H1 (cell line): ENCODE measurements at regions not wholly inside any gene's neighbourhood (a gene's known extent, or its start where the extent isn't known, plus 50 kb on each side); places are given as distances from the start of the nearest gene placed in this dataset.

Experiments used
- CTCF ChIA-PET: fragments of 300-600 bp; sonication (Branson Sonifier 250); formaldehyde crosslinking; loops from one replicate; lab custom pipeline; 2021; ENCODE audit not compliant: partially characterized antibody; lab: Charles Lee
- POLR2A ChIA-PET: fragments of 300-600 bp; sonication (Branson Sonifier 250); formaldehyde crosslinking; loops from one replicate; lab custom pipeline; 2021; ENCODE audit warnings: inconsistent platforms; ENCODE audit not compliant: partially characterized antibody; lab: Charles Lee
- DNase-seq, 2 experiments: peaks; one replicate each; pipeline versions ENCODE4 v3.0.0 to v3.0.0-alpha.2; 2010 to 2022; ENCODE audit warnings: low spot score in 2 of 2, low read depth in 1 of 2, mixed read lengths in 1 of 2
- FAIRE-seq: peaks from 2 replicates; lab custom pipeline; 2011; peaks lifted over from hg19 to GRCh38; lab: Jason Lieb, UNC
- H2AFZ ChIP-seq: 2 replicates; pipeline ENCODE4 v1.8.1; 2012; ENCODE audit warnings: low read length, inconsistent platforms
- H2AK5ac ChIP-seq: 2 replicates; pipeline ENCODE4 v1.6.1; 2013; ENCODE audit warnings: low read depth, low read length
- H2BK120ac ChIP-seq: replicated peaks from 2 replicates; pipeline ENCODE3; 2013; ENCODE audit warnings: low read depth, low read length, inconsistent platforms
- H2BK12ac ChIP-seq: 2 replicates; pipeline ENCODE4 v1.6.1; 2013; ENCODE audit warnings: low read depth, low read length
- H2BK15ac ChIP-seq: 2 replicates; pipeline ENCODE4 v1.6.1; 2013; ENCODE audit warnings: low read length
- H2BK20ac ChIP-seq: 2 replicates; pipeline ENCODE4 v1.6.1; 2013; ENCODE audit warnings: low read length
- H2BK5ac ChIP-seq: 2 replicates; pipeline ENCODE4 v1.6.1; 2013; ENCODE audit warnings: low read depth, low read length
- H3K14ac ChIP-seq: 2 replicates; pipeline ENCODE4 v1.6.1; 2013; ENCODE audit warnings: inconsistent platforms; ENCODE audit not compliant: insufficient read length
- H3K18ac ChIP-seq: 2 replicates; pipeline ENCODE4 v1.6.1; 2013; ENCODE audit warnings: low read length; ENCODE audit errors: extremely low read depth
- H3K23ac ChIP-seq: 2 replicates; pipeline ENCODE4 v1.6.1; 2013; ENCODE audit warnings: inconsistent platforms; ENCODE audit not compliant: insufficient read length
- H3K23me2 ChIP-seq: 2 replicates; pipeline ENCODE4 v1.6.1; 2013; ENCODE audit warnings: low read depth, low read length
- H3K27ac ChIP-seq: 2 replicates; pipeline ENCODE4 v1.6.1; 2011; ENCODE audit warnings: low read depth, low read length, inconsistent platforms
- H3K27me3 ChIP-seq, 4 experiments: replicated peaks in 1 of 4; 1 replicate in 1 of 4; 2 replicates in 3 of 4; pipeline versions ENCODE4 v1.6.1 to v1.8.1; 2011 to 2013; ENCODE audit warnings: low read length in 3 of 4, mild to moderate bottlenecking in 3 of 4, inconsistent platforms in 2 of 4, mixed read lengths in 2 of 4, moderate library complexity in 1 of 4; ENCODE audit not compliant: control insufficient read depth in 3 of 4, insufficient read depth in 3 of 4; ENCODE audit errors: extremely low read depth in 1 of 4
- H3K36me3 ChIP-seq, 4 experiments: 2 replicates each; pipeline versions ENCODE4 v1.6.1 to v1.8.1; 2011 to 2013; ENCODE audit warnings: mild to moderate bottlenecking in 4 of 4, low read length in 3 of 4, moderate library complexity in 2 of 4, control low read depth in 1 of 4, inconsistent platforms in 1 of 4; ENCODE audit not compliant: insufficient read depth in 4 of 4, control insufficient read depth in 2 of 4
- H3K4ac ChIP-seq: replicated peaks from 2 replicates; pipeline ENCODE3; 2013; ENCODE audit warnings: low read length, low read depth, mixed read lengths, inconsistent platforms; ENCODE audit not compliant: insufficient read length
- H3K4me1 ChIP-seq, 4 experiments: replicated peaks in 1 of 4; 1 replicate in 1 of 4; 2 replicates in 3 of 4; pipeline versions ENCODE4 v1.6.1 to v1.8.1; 2011 to 2013; ENCODE audit warnings: low read length in 3 of 4, inconsistent platforms in 2 of 4, mixed read lengths in 1 of 4; ENCODE audit not compliant: insufficient read depth in 4 of 4, control insufficient read depth in 3 of 4
- H3K4me2 ChIP-seq, 2 experiments: 2 replicates each; pipeline versions ENCODE4 v1.6.1 to v1.8.1; 2011 to 2013; ENCODE audit warnings: low read depth in 2 of 2, low read length in 2 of 2, control low read depth in 1 of 2, inconsistent platforms in 1 of 2, mild to moderate bottlenecking in 1 of 2; ENCODE audit not compliant: insufficient read depth in 1 of 2
- H3K4me3 ChIP-seq, 4 experiments: fragments of 200-600, 300-600 bp in 1 of 4; sonication (generic), shearing (Covaris generic), sonication (Bioruptor Twin) in 1 of 4; 2 replicates each; pipeline versions ENCODE4 v1.5.1 to v1.8.1; 2011 to 2016; ENCODE audit warnings: low read length in 4 of 4, low read depth in 3 of 4, control low read depth in 2 of 4, inconsistent platforms in 2 of 4, mild to moderate bottlenecking in 2 of 4, mixed read lengths in 1 of 4, moderate library complexity in 1 of 4; ENCODE audit not compliant: insufficient read depth in 2 of 4; ENCODE audit errors: extremely low read depth in 1 of 4
- H3K56ac ChIP-seq: replicated peaks from 2 replicates; pipeline ENCODE3; 2013; ENCODE audit warnings: low read depth, mild to moderate bottlenecking, mixed read lengths, low read length, inconsistent platforms; ENCODE audit not compliant: insufficient read length
- H3K79me1 ChIP-seq: 2 replicates; pipeline ENCODE4 v1.6.1; 2013; ENCODE audit warnings: low read depth, low read length, control low read depth
- H3K79me2 ChIP-seq, 2 experiments: 2 replicates each; pipeline versions ENCODE4 v1.6.1 to v1.8.1; 2012 to 2013; ENCODE audit warnings: low read length in 2 of 2, mild to moderate bottlenecking in 2 of 2, inconsistent platforms in 1 of 2; ENCODE audit not compliant: insufficient read depth in 2 of 2, control insufficient read depth in 1 of 2
- H3K9ac ChIP-seq, 4 experiments: replicated peaks in 1 of 4; 1 replicate in 1 of 4; 2 replicates in 3 of 4; pipeline versions ENCODE4 v1.6.1 to v1.8.1; 2011 to 2013; ENCODE audit warnings: low read depth in 3 of 4, low read length in 3 of 4, control low read depth in 2 of 4, mild to moderate bottlenecking in 2 of 4, moderate library complexity in 2 of 4, inconsistent platforms in 1 of 4; ENCODE audit errors: extremely low read depth in 1 of 4
- H3K9me3 ChIP-seq, 2 experiments: 2 replicates each; pipeline versions ENCODE4 v1.6.1 to v1.8.1; 2012 to 2013; ENCODE audit warnings: mild to moderate bottlenecking in 2 of 2, moderate library complexity in 2 of 2, control low read depth in 1 of 2, inconsistent platforms in 1 of 2, low read depth in 1 of 2, low read length in 1 of 2, mixed read lengths in 1 of 2; ENCODE audit not compliant: insufficient read depth in 2 of 2
- H4K20me1 ChIP-seq, 2 experiments: replicated peaks in 1 of 2; 2 replicates each; pipeline versions ENCODE3 to v1.8.1; 2011 to 2013; ENCODE audit warnings: inconsistent platforms in 2 of 2, low read length in 2 of 2, mild to moderate bottlenecking in 1 of 2; ENCODE audit not compliant: insufficient read depth in 2 of 2, control insufficient read depth in 1 of 2
- H4K5ac ChIP-seq: 2 replicates; pipeline ENCODE4 v1.6.1; 2013; ENCODE audit warnings: low read length, low read depth, mixed read lengths, inconsistent platforms; ENCODE audit not compliant: insufficient read length
- H4K8ac ChIP-seq: 2 replicates; pipeline ENCODE4 v1.8.0; 2013; ENCODE audit warnings: mild to moderate bottlenecking, moderate library complexity, low read length, inconsistent platforms; ENCODE audit not compliant: insufficient read depth; ENCODE audit errors: extremely low read depth
- H4K91ac ChIP-seq: replicated peaks from 2 replicates; pipeline ENCODE3; 2013; ENCODE audit warnings: low read length, mixed read lengths, inconsistent platforms; ENCODE audit not compliant: insufficient read length
- CBX5 ChIP-seq: fragments of 300-800, 300-1000 bp; sonication (generic); IDR thresholded peaks from 2 replicates; pipeline ENCODE4 v1.7.1; 2016; ENCODE audit warnings: antibody characterized with exemption, low read length, low read depth
- CHD1 ChIP-seq: IDR thresholded peaks from 2 replicates; pipeline ENCODE4 v1.6.1; 2012; ENCODE audit warnings: low read depth, low read length, improper control_type of control experiment
- CHD2 ChIP-seq: IDR thresholded peaks from 2 replicates; pipeline ENCODE4 v1.6.1; 2012; ENCODE audit warnings: low read length, improper control_type of control experiment
- EP300 ChIP-seq, 2 experiments: IDR thresholded peaks; 1 replicate in 1 of 2; 2 replicates in 1 of 2; pipeline ENCODE4 v1.6.1; 2011 to 2012; ENCODE audit warnings: low read depth in 2 of 2, low read length in 2 of 2, mild to moderate bottlenecking in 2 of 2, borderline replicate concordance in 1 of 2, inconsistent platforms in 1 of 2, moderate library complexity in 1 of 2
- KDM1A ChIP-seq: fragments of 200-600, 300-600 bp; sonication (generic); IDR thresholded peaks from 2 replicates; pipeline ENCODE4 v1.7.1; 2016; ENCODE audit warnings: mild to moderate bottlenecking, low read length, borderline replicate concordance
- SIX5 ChIP-seq: IDR thresholded peaks from 2 replicates; pipeline ENCODE4 v1.6.1; 2011; ENCODE audit warnings: mild to moderate bottlenecking, low read depth, low read length
- TEAD4 ChIP-seq: IDR thresholded peaks from 2 replicates; pipeline ENCODE4 v1.6.1; 2012; ENCODE audit warnings: low read depth, low read length, inconsistent platforms, mixed read lengths
- YY1 ChIP-seq: IDR thresholded peaks from 2 replicates; pipeline ENCODE4 v1.6.1; 2011; ENCODE audit warnings: low read depth, mild to moderate bottlenecking, low read length
- ZNF274 ChIP-seq: IDR thresholded peaks from 2 replicates; pipeline ENCODE4 v1.7.0; 2012; ENCODE audit warnings: low read length, borderline replicate concordance; ENCODE audit errors: extremely low read depth
- WGBS, 2 experiments: shearing (Covaris generic) in 1 of 2; methylation state at CpG; one replicate each; pipeline versions ENCODE4 v1.1.6 to v1.1.7; 2013 to 2015; ENCODE audit warnings: low lambda C conversion rate in 2 of 2, mixed read lengths in 2 of 2, inconsistent platforms in 1 of 2, low coverage in 1 of 2, missing lambda C conversion rate in 1 of 2; ENCODE audit not compliant: insufficient replicate concordance in 2 of 2, insufficient coverage in 1 of 2, insufficient read length in 1 of 2; ENCODE audit errors: extremely low coverage in 1 of 2, missing lambda C conversion rate in 1 of 2; 5-methylcytosine and 5-hydroxymethylcytosine counted together
- TF ChIP-seq, protein P1 (sequence below), 3 experiments: IDR thresholded peaks; 1 replicate in 2 of 3; 2 replicates in 1 of 3; pipeline versions ENCODE4 v1.5.1 to v1.6.1; 2011; ENCODE audit warnings: low read length in 3 of 3, mild to moderate bottlenecking in 3 of 3, inconsistent platforms in 2 of 3, low read depth in 1 of 3, moderate library complexity in 1 of 3; ENCODE audit not compliant: insufficient read depth in 1 of 3; ENCODE audit errors: control extremely low read depth in 1 of 3
- TF ChIP-seq, protein P2 (sequence below): IDR thresholded peaks from 2 replicates; pipeline ENCODE4 v1.6.1; 2012; ENCODE audit warnings: inconsistent platforms

DNA sequence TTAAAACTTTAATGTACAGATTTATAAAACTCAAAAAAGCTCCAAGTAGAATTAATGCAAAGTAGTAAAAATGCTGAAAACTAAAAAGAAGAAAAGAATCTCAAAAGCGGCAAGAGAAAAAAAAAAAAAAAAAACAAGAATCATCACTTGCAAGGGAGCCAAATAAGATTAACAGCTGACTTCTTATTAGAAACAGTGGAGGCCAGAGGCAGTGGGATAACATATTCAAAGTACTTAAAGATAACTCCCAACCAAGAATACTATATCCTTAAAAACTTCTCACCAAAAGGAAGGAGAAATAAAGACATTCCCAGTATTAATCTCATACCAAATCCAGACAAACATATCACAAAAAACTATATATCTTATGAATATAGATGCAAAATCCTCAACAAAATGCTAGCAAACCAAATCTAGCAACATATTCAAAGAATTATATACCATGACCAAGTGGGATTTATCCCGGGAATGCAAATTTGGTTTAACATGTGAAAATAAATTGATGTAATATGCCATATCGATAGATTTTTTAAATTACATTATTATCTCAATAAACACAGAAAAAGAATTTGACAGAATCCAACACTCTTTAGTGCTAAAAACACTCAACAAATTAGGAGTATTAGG is 62.7 kb downstream of the CAMK2N1 start:
- Histone ChIP-seq H3K9ac (no peak overlapping the region), H3K9me3 (peaks cover 9 to 15% of the 10 kb centered on the region in 2 experiments)
- TF ChIP-seq, protein P1, sequence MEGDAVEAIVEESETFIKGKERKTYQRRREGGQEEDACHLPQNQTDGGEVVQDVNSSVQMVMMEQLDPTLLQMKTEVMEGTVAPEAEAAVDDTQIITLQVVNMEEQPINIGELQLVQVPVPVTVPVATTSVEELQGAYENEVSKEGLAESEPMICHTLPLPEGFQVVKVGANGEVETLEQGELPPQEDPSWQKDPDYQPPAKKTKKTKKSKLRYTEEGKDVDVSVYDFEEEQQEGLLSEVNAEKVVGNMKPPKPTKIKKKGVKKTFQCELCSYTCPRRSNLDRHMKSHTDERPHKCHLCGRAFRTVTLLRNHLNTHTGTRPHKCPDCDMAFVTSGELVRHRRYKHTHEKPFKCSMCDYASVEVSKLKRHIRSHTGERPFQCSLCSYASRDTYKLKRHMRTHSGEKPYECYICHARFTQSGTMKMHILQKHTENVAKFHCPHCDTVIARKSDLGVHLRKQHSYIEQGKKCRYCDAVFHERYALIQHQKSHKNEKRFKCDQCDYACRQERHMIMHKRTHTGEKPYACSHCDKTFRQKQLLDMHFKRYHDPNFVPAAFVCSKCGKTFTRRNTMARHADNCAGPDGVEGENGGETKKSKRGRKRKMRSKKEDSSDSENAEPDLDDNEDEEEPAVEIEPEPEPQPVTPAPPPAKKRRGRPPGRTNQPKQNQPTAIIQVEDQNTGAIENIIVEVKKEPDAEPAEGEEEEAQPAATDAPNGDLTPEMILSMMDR (IDR thresholded peaks at IDR 0.05; ENCODE audit: control extremely low read depth in 1 of 3, insufficient read depth in 1 of 3, low read depth in 1 of 3, low read length in 3 of 3) = no peak
- TF ChIP-seq KDM1A (no peak), EP300 (IDR thresholded peaks at IDR 0.05; ENCODE audit: borderline replicate concordance in 1 of 2, low read depth in 2 of 2, low read length in 2 of 2) (no peak), TEAD4 (no peak), CHD2 (no peak), ZNF274 (no peak), YY1 (no peak), CBX5 (no peak), CHD1 (no peak), SIX5 (no peak)
- TF ChIP-seq, protein P2, sequence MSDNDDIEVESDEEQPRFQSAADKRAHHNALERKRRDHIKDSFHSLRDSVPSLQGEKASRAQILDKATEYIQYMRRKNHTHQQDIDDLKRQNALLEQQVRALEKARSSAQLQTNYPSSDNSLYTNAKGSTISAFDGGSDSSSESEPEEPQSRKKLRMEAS = no peak

More for the DNA sequence above, 62.7 kb downstream of the CAMK2N1 start:
- H4K5ac ChIP-seq = no peak overlapping the region
- H3K4me1 ChIP-seq = no peaks in the 10 kb centered on the region
- ChIA-PET CTCF (interaction anchor here (0.7 to 6.3 kb wide), 5 partner anchors 6 to 338 kb away, joined by 3 to 63 read pairs (median 5); no protein-coding TSS in a partner anchor), POLR2A (no interaction called here)
- no peaks in the 10 kb centered on the region for H3K23me2 ChIP-seq
- FAIRE-seq (no peak), DNase-seq (no peak)
- H3K56ac ChIP-seq = no peak overlapping the region
- H2AFZ ChIP-seq = no peak overlapping the region
- no peaks in the 10 kb centered on the region for H3K36me3 ChIP-seq
- H2BK15ac ChIP-seq = no peak overlapping the region
- H3K27me3 ChIP-seq = peaks cover 0 to 2% (median under 1%) of the 10 kb centered on the region in 4 experiments; a peak in 4 of 7 replicates
- H3K4ac ChIP-seq = no peak overlapping the region
- H2AK5ac ChIP-seq = no peak overlapping the region
- no peak overlapping the region for H3K18ac ChIP-seq
- no peak overlapping the region for H2BK12ac ChIP-seq
- no peak overlapping the region for H3K4me3 ChIP-seq
- no peak overlapping the region for H2BK5ac ChIP-seq
- H4K91ac ChIP-seq = no peak overlapping the region
- H3K14ac ChIP-seq = no peak overlapping the region
- H4K20me1 ChIP-seq = no peaks in the 10 kb centered on the region
- no peak overlapping the region for H4K8ac ChIP-seq
- no peaks in the 10 kb centered on the region for H3K79me1 ChIP-seq
- no peak overlapping the region for H3K27ac ChIP-seq
- no peak overlapping the region for H3K23ac ChIP-seq
- WGBS, 2 experiments = 84% methylated on average over 3 of the region's 3 CpGs; no CpG with 5 or more reads in 1 of the 2 experiments
- H2BK20ac ChIP-seq = no peak overlapping the region
- no peaks in the 10 kb centered on the region for H3K79me2 ChIP-seq
- H3K4me2 ChIP-seq = no peak overlapping the region
- H2BK120ac ChIP-seq = no peak overlapping the region
